ENCODE measurements at regions not wholly inside any gene's neighbourhood (a gene's known extent, or its start where the extent isn't known, plus 50 kb on each side); places are given as distances from the start of the nearest gene placed in this dataset.

GRCh38 chr11:112455791-112456190 is 195.1 kb upstream of the PLET1 start:
- H4K20me1 ChIP-seq (ENCODE audit: insufficient read depth, low read length) = no peaks in the 10 kb centered on the region
- TF ChIP-seq CTCF (IDR thresholded peaks at IDR 0.05) = no peak
- no peaks in the 10 kb centered on the region for H3K79me2 ChIP-seq (ENCODE audit: insufficient read depth, low read length)
- peaks cover 0 to 4% of the 10 kb centered on the region in 2 donors for H3K9me3 ChIP-seq (replicated peaks in 1 of 2; ENCODE audit: control insufficient read depth in 1 of 2, insufficient read depth in 1 of 2, low read length in 2 of 2)
- H3K27me3 ChIP-seq (ENCODE audit: control insufficient read depth in 2 of 2, insufficient read depth in 2 of 2, low read length in 2 of 2) = no peaks in the 10 kb centered on the region
- Mint-ChIP-seq H3K36me3 (no peaks in the 10 kb centered on the region), H3K27ac (no peak overlapping the region), H3K9me3 (peaks cover 0 to 3% (median 0%) of the 10 kb centered on the region in 7 donors), H3K4me1 (peaks cover 2% of the 10 kb centered on the region), H3K4me3 (no peak overlapping the region), H3K27me3 (ENCODE audit: low read depth in 3 of 3) (peaks cover 0 to 2% (median 0%) of the 10 kb centered on the region in 3 donors)
- 86% methylated on average over 1 of the region's 1 CpG for WGBS (ENCODE audit: insufficient coverage)
- no peak for DNase-seq
- H3K4me3 ChIP-seq (replicated peaks in 1 of 3; ENCODE audit: low read depth in 2 of 3, low read length in 3 of 3) = no peak overlapping the region
- no peaks in the 10 kb centered on the region for H3K36me3 ChIP-seq (replicated peaks in 1 of 2; ENCODE audit: control insufficient read depth in 1 of 2, insufficient read depth in 2 of 2, low read length in 2 of 2)
- intact Hi-C loops (cut with micrococcal nuclease) = no loop called here
- H2AFZ ChIP-seq (ENCODE audit: insufficient read depth, low read depth, low read length, poor library complexity, severe bottlenecking) = no peak overlapping the region
- H3K4me1 ChIP-seq (ENCODE audit: control insufficient read depth in 1 of 2, insufficient read depth in 2 of 2, low read length in 2 of 2) = no peaks in the 10 kb centered on the region
- H3K27ac ChIP-seq (ENCODE audit: low read depth in 1 of 2, low read length in 2 of 2) = no peak overlapping the region
- H3K4me2 ChIP-seq (replicated peaks; ENCODE audit: extremely low read depth, low read length, poor library complexity, severe bottlenecking) = no peak overlapping the region
- no peak overlapping the region for H3K9ac ChIP-seq (ENCODE audit: insufficient read depth, low read length, poor library complexity, severe bottlenecking)

GRCh38 chr11:112457532-112457931 is 196.9 kb upstream of the PLET1 start:
- no peak for DNase-seq
- Histone ChIP-seq H3K27ac (ENCODE audit: low read depth in 1 of 2, low read length in 2 of 2) (no peak overlapping the region), H2AFZ (ENCODE audit: insufficient read depth, low read depth, low read length, poor library complexity, severe bottlenecking) (no peak overlapping the region), H3K36me3 (replicated peaks in 1 of 2; ENCODE audit: control insufficient read depth in 1 of 2, insufficient read depth in 2 of 2, low read length in 2 of 2) (no peaks in the 10 kb centered on the region), H3K4me3 (replicated peaks in 1 of 3; ENCODE audit: low read depth in 2 of 3, low read length in 3 of 3) (no peak overlapping the region), H3K9me3 (replicated peaks in 1 of 2; ENCODE audit: control insufficient read depth in 1 of 2, insufficient read depth in 1 of 2, low read length in 2 of 2) (peaks cover 0 to 4% of the 10 kb centered on the region in 2 donors), H3K27me3 (ENCODE audit: control insufficient read depth in 2 of 2, insufficient read depth in 2 of 2, low read length in 2 of 2) (no peaks in the 10 kb centered on the region), H4K20me1 (ENCODE audit: insufficient read depth, low read length) (no peaks in the 10 kb centered on the region), H3K4me1 (ENCODE audit: control insufficient read depth in 1 of 2, insufficient read depth in 2 of 2, low read length in 2 of 2) (no peaks in the 10 kb centered on the region), H3K4me2 (replicated peaks; ENCODE audit: extremely low read depth, low read length, poor library complexity, severe bottlenecking) (no peak overlapping the region), H3K79me2 (ENCODE audit: insufficient read depth, low read length) (no peaks in the 10 kb centered on the region), H3K9ac (ENCODE audit: insufficient read depth, low read length, poor library complexity, severe bottlenecking) (no peak overlapping the region)
- WGBS (ENCODE audit: insufficient coverage) = no CpG with 5 or more reads among the region's 2 CpGs
- intact Hi-C loops (cut with micrococcal nuclease) = no loop called here
- Mint-ChIP-seq H3K4me3 (no peak overlapping the region), H3K4me1 (peaks cover 2% of the 10 kb centered on the region), H3K27ac (no peak overlapping the region), H3K27me3 (ENCODE audit: low read depth in 3 of 3) (peaks cover 0 to 2% (median 0%) of the 10 kb centered on the region in 3 donors), H3K9me3 (peaks cover 0 to 12% (median 5%) of the 10 kb centered on the region in 7 donors), H3K36me3 (no peaks in the 10 kb centered on the region)
- TF ChIP-seq CTCF (IDR thresholded peaks at IDR 0.05) = no peak
